ENCODE measurements at regions not wholly inside any gene's neighbourhood (a gene's known extent, or its start where the extent isn't known, plus 50 kb on each side); places are given as distances from the start of the nearest gene placed in this dataset.
A peak's percentile ranks its signal among the peaks of the same experiment; 100 is the strongest.

DNA sequence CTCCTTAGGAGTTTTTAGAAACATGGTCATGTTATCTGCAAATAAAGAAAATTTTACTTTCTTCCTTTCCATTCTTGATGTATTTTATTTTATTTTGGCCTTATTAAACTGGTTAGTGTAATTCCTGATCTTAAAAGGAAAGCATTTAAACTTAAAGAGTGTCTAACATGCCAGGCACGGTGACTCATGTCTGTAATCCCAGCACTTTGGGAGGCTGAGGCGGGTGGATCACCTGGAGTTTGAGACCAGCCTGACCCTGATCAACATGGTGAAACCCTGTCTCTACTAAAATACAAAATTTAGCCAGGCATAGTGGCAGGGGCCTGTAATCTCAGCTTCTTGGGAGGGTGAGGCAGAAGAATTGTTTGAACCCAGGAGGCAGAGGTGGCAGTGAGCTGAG lies 281.3 kb downstream of the PTTG2 start:
- Mint-ChIP-seq H3K27me3 (no peaks in the 10 kb centered on the region), H3K36me3 (ENCODE audit: low read depth) (no peaks in the 10 kb centered on the region), H3K9me3 (no peaks in the 10 kb centered on the region), H3K4me1 (ENCODE audit: low read depth) (peaks cover 27% of the 10 kb centered on the region), H3K27ac (no peak overlapping the region), H3K4me3 (no peak overlapping the region)
- Histone ChIP-seq H3K4me3 (ENCODE audit: low read length) (no peak overlapping the region), H3K27ac (ENCODE audit: low read depth in 1 of 2, low read length in 2 of 2) (no peak overlapping the region), H3K9me3 (ENCODE audit: control insufficient read depth in 1 of 2, insufficient read depth in 1 of 2, low read length in 2 of 2) (no peaks in the 10 kb centered on the region), H3K36me3 (ENCODE audit: insufficient read depth, low read length) (no peaks in the 10 kb centered on the region), H3K4me1 (ENCODE audit: insufficient read depth, low read length) (peaks cover 12% of the 10 kb centered on the region), H3K27me3 (ENCODE audit: control insufficient read depth in 1 of 2, insufficient read depth in 2 of 2, low read length in 2 of 2) (no peaks in the 10 kb centered on the region)
- ATAC-seq (ENCODE audit: poor library complexity) (no peak), DNase-seq (no peak)
- TF ChIP-seq, protein P1, sequence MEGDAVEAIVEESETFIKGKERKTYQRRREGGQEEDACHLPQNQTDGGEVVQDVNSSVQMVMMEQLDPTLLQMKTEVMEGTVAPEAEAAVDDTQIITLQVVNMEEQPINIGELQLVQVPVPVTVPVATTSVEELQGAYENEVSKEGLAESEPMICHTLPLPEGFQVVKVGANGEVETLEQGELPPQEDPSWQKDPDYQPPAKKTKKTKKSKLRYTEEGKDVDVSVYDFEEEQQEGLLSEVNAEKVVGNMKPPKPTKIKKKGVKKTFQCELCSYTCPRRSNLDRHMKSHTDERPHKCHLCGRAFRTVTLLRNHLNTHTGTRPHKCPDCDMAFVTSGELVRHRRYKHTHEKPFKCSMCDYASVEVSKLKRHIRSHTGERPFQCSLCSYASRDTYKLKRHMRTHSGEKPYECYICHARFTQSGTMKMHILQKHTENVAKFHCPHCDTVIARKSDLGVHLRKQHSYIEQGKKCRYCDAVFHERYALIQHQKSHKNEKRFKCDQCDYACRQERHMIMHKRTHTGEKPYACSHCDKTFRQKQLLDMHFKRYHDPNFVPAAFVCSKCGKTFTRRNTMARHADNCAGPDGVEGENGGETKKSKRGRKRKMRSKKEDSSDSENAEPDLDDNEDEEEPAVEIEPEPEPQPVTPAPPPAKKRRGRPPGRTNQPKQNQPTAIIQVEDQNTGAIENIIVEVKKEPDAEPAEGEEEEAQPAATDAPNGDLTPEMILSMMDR (IDR thresholded peaks at IDR 0.05), result no peak
- ChIA-PET CTCF (no interaction called here), POLR2A (interaction anchor here (0.6 to 1.9 kb wide), 2 partner anchors 68 to 78 kb away, joined by 3 to 7 read pairs; no protein-coding TSS in a partner anchor)
- intact Hi-C loops (cut with DNase I, micrococcal nuclease), result no loop called here

DNA sequence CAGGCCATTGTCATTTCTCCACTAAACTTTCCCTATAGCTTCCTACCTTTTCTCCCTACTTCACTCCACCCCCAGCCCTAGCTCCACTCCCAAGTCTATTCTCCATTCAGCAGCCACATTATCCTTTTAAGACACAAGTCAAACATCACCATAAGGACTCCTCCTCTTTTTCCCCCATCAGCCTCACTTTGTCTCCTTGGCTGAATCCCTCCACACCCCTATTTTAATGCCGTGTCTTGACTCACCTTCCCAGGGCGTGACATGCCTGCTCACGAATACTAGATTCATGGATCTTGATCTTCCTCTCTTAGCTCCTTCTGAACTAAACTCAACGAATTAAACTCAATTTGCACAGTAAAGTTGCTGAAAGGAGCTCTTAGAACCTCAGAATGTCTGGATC lies 281.9 kb downstream of the PTTG2 start:
- DNase-seq (no peak), ATAC-seq (ENCODE audit: poor library complexity) (no peak)
- TF ChIP-seq, protein P1 (IDR thresholded peaks at IDR 0.05), result no peak
- no peak overlapping the region for H3K4me3 ChIP-seq (ENCODE audit: low read length)
- Mint-ChIP-seq H3K36me3 (ENCODE audit: low read depth) (no peaks in the 10 kb centered on the region), H3K4me3 (no peak overlapping the region), H3K4me1 (ENCODE audit: low read depth) (peaks cover 27% of the 10 kb centered on the region), H3K27ac (no peak overlapping the region), H3K27me3 (no peaks in the 10 kb centered on the region), H3K9me3 (no peaks in the 10 kb centered on the region)
- H3K27ac ChIP-seq (ENCODE audit: low read depth in 1 of 2, low read length in 2 of 2), result no peak overlapping the region
- ChIA-PET POLR2A (interaction anchor here (1.9 kb wide), 1 partner anchor 68 kb away, joined by 7 read pairs; no protein-coding TSS in a partner anchor), CTCF (no interaction called here)
- H3K9me3 ChIP-seq (ENCODE audit: control insufficient read depth in 1 of 2, insufficient read depth in 1 of 2, low read length in 2 of 2), result no peaks in the 10 kb centered on the region
- no peaks in the 10 kb centered on the region for H3K36me3 ChIP-seq (ENCODE audit: insufficient read depth, low read length)
- H3K27me3 ChIP-seq (ENCODE audit: control insufficient read depth in 1 of 2, insufficient read depth in 2 of 2, low read length in 2 of 2), result no peaks in the 10 kb centered on the region
- peaks cover 12% of the 10 kb centered on the region for H3K4me1 ChIP-seq (ENCODE audit: insufficient read depth, low read length)
- intact Hi-C loops (cut with DNase I, micrococcal nuclease), result no loop called here

DNA sequence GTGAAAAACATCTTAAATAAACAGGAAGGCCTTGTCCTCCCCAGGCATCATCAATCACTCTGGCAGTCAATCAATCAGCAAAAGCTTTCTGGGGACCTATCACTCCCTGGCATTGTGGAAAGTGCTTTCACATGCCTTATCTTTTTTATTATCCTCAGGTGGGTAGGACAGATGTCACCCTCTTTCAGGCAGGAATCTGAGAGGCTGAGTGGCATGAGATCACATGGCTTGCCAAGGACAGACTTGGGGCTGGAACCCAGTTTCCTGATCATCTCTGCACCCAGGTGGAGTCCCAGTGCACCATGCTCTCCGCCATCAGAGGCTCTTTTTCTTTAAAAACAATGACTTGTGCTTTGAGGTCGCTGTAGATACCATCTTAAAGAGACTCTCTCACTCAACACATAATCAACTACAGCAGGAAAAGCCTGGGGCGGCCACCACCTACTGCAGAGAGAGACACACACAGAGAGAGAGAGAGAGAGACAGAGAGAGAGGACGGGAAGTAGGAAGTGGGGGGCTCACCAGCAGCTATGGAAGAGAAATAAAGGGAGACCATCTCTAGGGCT lies 282.7 kb downstream of the PTTG2 start:
- H3K9me3 ChIP-seq (ENCODE audit: control insufficient read depth in 1 of 2, insufficient read depth in 1 of 2, low read length in 2 of 2), result no peaks in the 10 kb centered on the region
- intact Hi-C loops (cut with DNase I, micrococcal nuclease), result no loop called here
- peak overlapping the region; percentile 74 for H3K27ac Mint-ChIP-seq
- no peak overlapping the region for H3K4me3 Mint-ChIP-seq
- ATAC-seq (ENCODE audit: poor library complexity) (peak; percentile 46), DNase-seq (peak in 7 of 14 experiments; percentile 3 to 27 (median 13))
- H3K36me3 Mint-ChIP-seq (ENCODE audit: low read depth), result no peaks in the 10 kb centered on the region
- ChIA-PET CTCF (no interaction called here), POLR2A (interaction anchor here (0.8 to 1.9 kb wide), 3 partner anchors 67 to 287 kb away, joined by 3 to 7 read pairs (median 3); no protein-coding TSS in a partner anchor)
- H3K27me3 ChIP-seq (ENCODE audit: control insufficient read depth in 1 of 2, insufficient read depth in 2 of 2, low read length in 2 of 2), result no peaks in the 10 kb centered on the region
- no peaks in the 10 kb centered on the region for H3K36me3 ChIP-seq (ENCODE audit: insufficient read depth, low read length)
- H3K27me3 Mint-ChIP-seq, result no peaks in the 10 kb centered on the region
- H3K27ac ChIP-seq (ENCODE audit: low read depth in 1 of 2, low read length in 2 of 2), result no peak overlapping the region
- peaks cover 27% of the 10 kb centered on the region for H3K4me1 Mint-ChIP-seq (ENCODE audit: low read depth)
- TF ChIP-seq, protein P1 (IDR thresholded peaks at IDR 0.05), result no peak
- no peak overlapping the region for H3K4me3 ChIP-seq (ENCODE audit: low read length)
- H3K4me1 ChIP-seq (ENCODE audit: insufficient read depth, low read length), result peaks cover 12% of the 10 kb centered on the region
- no peaks in the 10 kb centered on the region for H3K9me3 Mint-ChIP-seq
